IMR-90 (cell line): ENCODE measurements at regions not wholly inside any gene's neighbourhood (a gene's known extent, or its start where the extent isn't known, plus 50 kb on each side); places are given as distances from the start of the nearest gene placed in this dataset.

Source experiments
- ATAC-seq: fragments of 200-7000 bp; cut with Tn5 transposase; 2 replicates; pipeline ENCODE4 v1.9.1; 2020; ENCODE audit warnings: low read depth, mild to moderate bottlenecking, moderate library complexity
- BruUV-seq: library from RNA; stranded (reverse); fragments of 400-500 nt; replicated peaks from 2 replicates; lab custom pipeline; 2021; lab: Mats Ljungman, UMichigan
- CTCF ChIA-PET: fragments of 300-600 bp; formaldehyde crosslinking; extraction: SDS; loops from one replicate; lab custom pipeline; 2021; ENCODE audit warnings: antibody characterized with exemption; lab: Yijun Ruan, JAX
- POLR2A ChIA-PET: fragments of 300-600 bp; sonication (Branson Sonifier 250); formaldehyde crosslinking; loops from one replicate; lab custom pipeline; 2022; ENCODE audit warnings: antibody characterized with exemption; ENCODE audit not compliant: unreplicated experiment; lab: Charles Lee
- DNase-seq: peaks from one replicate; pipeline ENCODE4 v3.0.0; 2013
- H2AFZ ChIP-seq: replicated peaks from 2 replicates; pipeline ENCODE3; 2013; ENCODE audit warnings: low read length, mild to moderate bottlenecking; ENCODE audit not compliant: poor library complexity
- H2AK5ac ChIP-seq: 2 replicates; pipeline ENCODE4 v1.6.1; 2013; ENCODE audit warnings: low read depth, low read length, inconsistent platforms
- H2AK9ac ChIP-seq: replicated peaks from 2 replicates; pipeline ENCODE3; 2013; ENCODE audit warnings: mild to moderate bottlenecking, low read depth, low read length, moderate library complexity; ENCODE audit not compliant: poor library complexity
- H2BK120ac ChIP-seq: 2 replicates; pipeline ENCODE4 v1.6.1; 2013; ENCODE audit warnings: low read depth, low read length, inconsistent platforms
- H2BK15ac ChIP-seq: 3 replicates; pipeline ENCODE4 v1.6.1; 2013; ENCODE audit warnings: low read depth, low read length, inconsistent platforms
- H2BK20ac ChIP-seq: 2 replicates; pipeline ENCODE4 v1.6.1; 2013; ENCODE audit warnings: low read depth, mild to moderate bottlenecking, inconsistent platforms, low read length, moderate library complexity
- H2BK5ac ChIP-seq: 2 replicates; pipeline ENCODE4 v1.6.1; 2013; ENCODE audit warnings: mild to moderate bottlenecking, low read depth, low read length, inconsistent platforms; ENCODE audit not compliant: poor library complexity, severe bottlenecking
- H3K14ac ChIP-seq: replicated peaks from 2 replicates; pipeline ENCODE4 v1.6.1; 2013; ENCODE audit warnings: low read depth, low read length, inconsistent platforms
- H3K18ac ChIP-seq: 2 replicates; pipeline ENCODE4 v1.6.1; 2013; ENCODE audit warnings: low read depth, low read length, control low read depth
- H3K23ac ChIP-seq: 2 replicates; pipeline ENCODE4 v1.6.1; 2013; ENCODE audit warnings: low read depth, low read length, inconsistent platforms
- H3K27ac ChIP-seq: 2 replicates; pipeline ENCODE4 v1.5.1; 2013; ENCODE audit warnings: mild to moderate bottlenecking, control low read depth, low read length; ENCODE audit not compliant: insufficient read depth
- H3K27me3 ChIP-seq: 2 replicates; pipeline ENCODE4 v1.6.1; 2013; ENCODE audit warnings: low read length; ENCODE audit not compliant: control insufficient read depth, insufficient read depth
- H3K36me3 ChIP-seq: 2 replicates; pipeline ENCODE4 v1.6.1; 2013; ENCODE audit warnings: low read length, mixed read lengths; ENCODE audit not compliant: control insufficient read depth, insufficient read depth
- H3K4ac ChIP-seq: 2 replicates; pipeline ENCODE4 v1.6.1; 2013; ENCODE audit warnings: low read depth, low read length, inconsistent platforms
- H3K4me1 ChIP-seq: 2 replicates; pipeline ENCODE4 v1.6.1; 2013; ENCODE audit warnings: low read length, mixed read lengths; ENCODE audit not compliant: control insufficient read depth, insufficient read depth
- H3K4me2 ChIP-seq: 2 replicates; pipeline ENCODE4 v1.6.1; 2013; ENCODE audit warnings: low read depth, mild to moderate bottlenecking, control low read depth, low read length, moderate library complexity
- H3K4me3 ChIP-seq: 2 replicates; pipeline ENCODE4 v1.5.1; 2013; ENCODE audit warnings: low read depth, mild to moderate bottlenecking, control low read depth, low read length, moderate library complexity; ENCODE audit not compliant: insufficient read depth
- H3K56ac ChIP-seq: 2 replicates; pipeline ENCODE4 v1.6.1; 2013; ENCODE audit warnings: low read length, inconsistent platforms; ENCODE audit not compliant: insufficient read depth; ENCODE audit errors: extremely low read depth
- H3K79me1 ChIP-seq, 2 experiments: 2 replicates each; pipeline ENCODE4 v1.6.1; 2013; ENCODE audit warnings: low read length in 2 of 2, inconsistent platforms in 1 of 2, low read depth in 1 of 2
- H3K9ac ChIP-seq: 2 replicates; pipeline ENCODE4 v1.6.1; 2013; ENCODE audit warnings: low read depth, low read length, control low read depth
- H3K9me1 ChIP-seq: 2 replicates; pipeline ENCODE4 v1.6.1; 2013; ENCODE audit warnings: low read length, inconsistent platforms; ENCODE audit not compliant: insufficient read depth
- H3K9me3 ChIP-seq: 2 replicates; pipeline ENCODE4 v1.6.1; 2013; ENCODE audit warnings: low read length; ENCODE audit not compliant: control insufficient read depth, insufficient read depth
- H4K20me1 ChIP-seq: 2 replicates; pipeline ENCODE4 v1.6.1; 2013; ENCODE audit warnings: low read length, inconsistent platforms; ENCODE audit not compliant: insufficient read depth
- H4K5ac ChIP-seq: 2 replicates; pipeline ENCODE4 v1.6.1; 2013; ENCODE audit warnings: mild to moderate bottlenecking, low read depth, low read length, control low read depth
- H4K8ac ChIP-seq, 2 experiments: 2 replicates each; pipeline ENCODE4 v1.6.1; 2013; ENCODE audit warnings: low read depth in 2 of 2, low read length in 2 of 2, control low read depth in 1 of 2, inconsistent platforms in 1 of 2
- H4K91ac ChIP-seq: 2 replicates; pipeline ENCODE4 v1.6.1; 2013; ENCODE audit warnings: low read depth, low read length, inconsistent platforms; ENCODE audit not compliant: insufficient read depth
- BHLHE40 ChIP-seq: fragments of 150-350 bp; IDR thresholded peaks from 2 replicates; pipeline ENCODE4 v1.6.1; 2016; ENCODE audit warnings: mild to moderate bottlenecking, low read depth, low read length
- CEBPB ChIP-seq: IDR thresholded peaks from 2 replicates; pipeline ENCODE4 v1.6.1; 2012; ENCODE audit warnings: low read depth, low read length, improper control_type of control experiment
- CTCF ChIP-seq: conservative IDR thresholded peaks from 2 replicates; pipeline ENCODE4 v1.5.1; 2012; ENCODE audit warnings: mild to moderate bottlenecking, low read depth, low read length, improper control_type of control experiment
- ELK1 ChIP-seq: fragments of 150-350 bp; IDR thresholded peaks from 2 replicates; pipeline ENCODE4 v1.6.1; 2016; ENCODE audit warnings: low read depth, mild to moderate bottlenecking, low read length, moderate library complexity, borderline replicate concordance
- FOS ChIP-seq: fragments of 150-350 bp; IDR thresholded peaks from 2 replicates; pipeline ENCODE4 v1.6.1; 2016; ENCODE audit warnings: low read depth, low read length
- MAZ ChIP-seq: IDR thresholded peaks from 2 replicates; pipeline ENCODE4 v1.6.1; 2012; ENCODE audit warnings: low read depth, mild to moderate bottlenecking, low read length, improper control_type of control experiment, moderate library complexity, borderline replicate concordance
- MXI1 ChIP-seq: IDR thresholded peaks from 2 replicates; pipeline ENCODE4 v1.6.1; 2012; ENCODE audit warnings: low read depth, mild to moderate bottlenecking, low read length, moderate library complexity, borderline replicate concordance
- POLR2A ChIP-seq: IDR thresholded peaks from 2 replicates; pipeline ENCODE4 v1.6.1; 2012; ENCODE audit warnings: mild to moderate bottlenecking, low read depth, low read length
- RAD21 ChIP-seq: IDR thresholded peaks from 2 replicates; pipeline ENCODE4 v1.6.1; 2012; ENCODE audit warnings: low read length, improper control_type of control experiment
- RCOR1 ChIP-seq: IDR thresholded peaks from 2 replicates; pipeline ENCODE4 v1.6.1; 2012; ENCODE audit warnings: mild to moderate bottlenecking, low read length, improper control_type of control experiment; ENCODE audit not compliant: insufficient replicate concordance
- RFX5 ChIP-seq: IDR thresholded peaks from 2 replicates; pipeline ENCODE4 v1.8.0; 2012; ENCODE audit warnings: low read depth, mild to moderate bottlenecking, low read length, moderate library complexity
- WGBS, 2 experiments: methylation state at CpG; one replicate each; pipeline versions ENCODE4 v1.1.5 to v1.1.7; 2013; ENCODE audit warnings: missing lambda C conversion rate in 2 of 2; ENCODE audit not compliant: insufficient read length in 1 of 2; ENCODE audit errors: extremely low coverage in 2 of 2; 5-methylcytosine and 5-hydroxymethylcytosine counted together
- dilution Hi-C: fragments of 300-500 bp; cut with HindIII; formaldehyde crosslinking; loops from one replicate; pipeline ENCODE4 v1.14.3; 2018; ENCODE audit warnings: low sequenced_read_pairs; ENCODE audit not compliant: unreplicated experiment
- in situ Hi-C: fragments of 300-500 bp; cut with MboI; formaldehyde crosslinking; loops from 3 replicates; pipeline ENCODE4 v1.14.3; 2019; ENCODE audit warnings: low sequenced_read_pairs, inconsistent platforms, mixed read lengths
- intact Hi-C: fragments of 100-400 bp; cut with micrococcal nuclease; formaldehyde crosslinking; loops from 2 replicates; pipeline ENCODE4 v1.10.0; 2022
- TF ChIP-seq, protein P1 (sequence below): fragments of 150-350 bp; IDR thresholded peaks from 2 replicates; pipeline ENCODE4 v1.6.1; 2017; ENCODE audit warnings: mild to moderate bottlenecking, antibody characterized with exemption, low read length, low read depth

- intact Hi-C loops = no loop called here
- H2BK20ac ChIP-seq = no peak overlapping the region
- no peak overlapping the region for H2BK5ac ChIP-seq
- H2AK9ac ChIP-seq = no peak overlapping the region
- no peaks in the 10 kb centered on the region for H3K27me3 ChIP-seq
- H3K4me3 ChIP-seq = no peak overlapping the region
- WGBS, 2 experiments = no CpG with 5 or more reads among the region's 3 CpGs
- no peak overlapping the region for H3K56ac ChIP-seq
- H3K9ac ChIP-seq = no peak overlapping the region
- no peak overlapping the region for H3K14ac ChIP-seq
- no peak overlapping the region for H4K91ac ChIP-seq
- DNase-seq (no peak), ATAC-seq (no peak)
- no peaks in the 10 kb centered on the region; the same call in 1 of the 2 replicates for H3K9me3 ChIP-seq
- dilution Hi-C loops = no loop called here
- no peak overlapping the region for H3K27ac ChIP-seq
- H4K8ac ChIP-seq = no peak overlapping the region
- H2BK120ac ChIP-seq = no peak overlapping the region
- in situ Hi-C loops = no loop called here
- no peaks in the 10 kb centered on the region for H3K4me1 ChIP-seq
- H2BK15ac ChIP-seq = no peak overlapping the region
- TF ChIP-seq ELK1 (no peak), CTCF (no peak), MXI1 (no peak), RCOR1 (no peak), RAD21 (no peak), CEBPB (no peak), RFX5 (no peak), BHLHE40 (no peak), FOS (no peak), POLR2A (no peak), MAZ (no peak)
- TF ChIP-seq, protein P1, sequence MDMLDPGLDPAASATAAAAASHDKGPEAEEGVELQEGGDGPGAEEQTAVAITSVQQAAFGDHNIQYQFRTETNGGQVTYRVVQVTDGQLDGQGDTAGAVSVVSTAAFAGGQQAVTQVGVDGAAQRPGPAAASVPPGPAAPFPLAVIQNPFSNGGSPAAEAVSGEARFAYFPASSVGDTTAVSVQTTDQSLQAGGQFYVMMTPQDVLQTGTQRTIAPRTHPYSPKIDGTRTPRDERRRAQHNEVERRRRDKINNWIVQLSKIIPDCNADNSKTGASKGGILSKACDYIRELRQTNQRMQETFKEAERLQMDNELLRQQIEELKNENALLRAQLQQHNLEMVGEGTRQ = no peak
- no TSS peak for BruUV-seq
- H3K4ac ChIP-seq = no peak overlapping the region
- H4K20me1 ChIP-seq = no peaks in the 10 kb centered on the region
- no peaks in the 10 kb centered on the region for H3K9me1 ChIP-seq
- no peak overlapping the region for H2AK5ac ChIP-seq
- no peak overlapping the region for H3K4me2 ChIP-seq
- POLR2A ChIA-PET = no interaction called here
- H3K23ac ChIP-seq = no peak overlapping the region
- H3K18ac ChIP-seq = no peak overlapping the region
- CTCF ChIA-PET = no interaction called here
- no peak overlapping the region for H2AFZ ChIP-seq
- H3K79me1 ChIP-seq = no peaks in the 10 kb centered on the region
- H3K36me3 ChIP-seq = no peaks in the 10 kb centered on the region
- no peak overlapping the region for H4K5ac ChIP-seq
These were observed 107.0 kb upstream of the EYS start for GRCh38 chr6:65814071-65814470.
